Upper lobe of left lung (tissue), 6 donors: ENCODE measurements at regions not wholly inside any gene's neighbourhood (a gene's known extent, or its start where the extent isn't known, plus 50 kb on each side); places are given as distances from the start of the nearest gene placed in this dataset.

Source experiments
- ATAC-seq, 2 donors: fragments of 200-7000 bp; cut with Tn5 transposase; one replicate each; pipeline ENCODE4 v1.9.1; 2022; ENCODE audit warnings: mild to moderate bottlenecking in 2 of 2, moderate library complexity in 2 of 2; ENCODE audit not compliant: low FRiP score in 2 of 2
- DNase-seq, 2 donors: peaks; one replicate each; pipeline ENCODE4 v3.0.0-alpha.2; 2019 to 2020
- H3K27ac ChIP-seq, 4 donors: fragments of 200-600 bp; sonication (generic); one replicate each; pipeline ENCODE4 v1.5.1; 2016 to 2019
- H3K27me3 ChIP-seq, 4 donors: fragments of 200-600 bp; sonication (generic); one replicate each; pipeline ENCODE4 v1.5.1; 2017 to 2019
- H3K36me3 ChIP-seq, 4 donors: fragments of 200-600 bp; sonication (generic); one replicate each; pipeline ENCODE4 v1.5.1; 2016 to 2019
- H3K4me1 ChIP-seq, 4 donors: fragments of 200-600 bp; sonication (generic); one replicate each; pipeline ENCODE4 v1.5.1; 2018 to 2019
- H3K4me3 ChIP-seq, 4 donors: fragments of 200-600 bp; sonication (generic); one replicate each; pipeline ENCODE4 v1.5.1; 2017 to 2019; ENCODE audit warnings: mild to moderate bottlenecking in 2 of 4, moderate library complexity in 1 of 4
- H3K9me3 ChIP-seq, 4 donors: fragments of 200-600 bp; sonication (generic); one replicate each; pipeline ENCODE4 v1.5.1; 2018 to 2019
- CTCF ChIP-seq, 6 experiments: fragments of 450-650 bp in 4 of 6; fragments of 200-600 bp in 2 of 6; sonication (generic) in 2 of 6; IDR thresholded peaks; one replicate each; pipeline ENCODE4 v1.5.1; 2016 to 2019; ENCODE audit warnings: antibody characterized with exemption in 6 of 6
- EP300 ChIP-seq, 4 donors: sonication (generic); formaldehyde crosslinking; IDR thresholded peaks; one replicate each; pipeline ENCODE4 v1.5.1; 2017; ENCODE audit warnings: antibody characterized with exemption in 4 of 4, control low read depth in 2 of 4
- POLR2A ChIP-seq, 4 donors: fragments of 450-650 bp; IDR thresholded peaks; one replicate each; pipeline ENCODE4 v1.5.1; 2016 to 2017; ENCODE audit warnings: antibody characterized with exemption in 4 of 4, mild to moderate bottlenecking in 2 of 4
- POLR2AphosphoS5 ChIP-seq, 2 donors: sonication (generic); formaldehyde crosslinking; IDR thresholded peaks; one replicate each; pipeline ENCODE4 v1.5.1; 2017; ENCODE audit warnings: antibody characterized with exemption in 2 of 2
- WGBS, 2 donors: methylation state at CpG; one replicate each; pipeline ENCODE4 v1.1.5; 2017 to 2018; 5-methylcytosine and 5-hydroxymethylcytosine counted together
- donor health status: DM: no; HTN: no; CAD: no; lungs with moderate emphysema.
- donor health status: DM: no; HTN: yes; CAD: no; lungs with severe emphysema.

- ATAC-seq: no peak
- no peaks in the 10 kb centered on the region for H3K36me3 ChIP-seq
- no peaks in the 10 kb centered on the region for H3K27me3 ChIP-seq
- H3K9me3 ChIP-seq: no peaks in the 10 kb centered on the region
- no peaks in the 10 kb centered on the region for H3K4me1 ChIP-seq
- 70 to 79% methylated on average over 2 of the region's 2 CpGs for WGBS, 2 donors
- H3K4me3 ChIP-seq: no peak overlapping the region
- no peak overlapping the region for H3K27ac ChIP-seq
- DNase-seq: no peak
- TF ChIP-seq POLR2AphosphoS5 (IDR thresholded peaks at IDR 0.05) (no peak), EP300 (IDR thresholded peaks at IDR 0.05) (no peak), CTCF (IDR thresholded peaks at IDR 0.05) (no peak), POLR2A (IDR thresholded peaks at IDR 0.05) (no peak)
Measured at GRCh38 chr7:46156853-46157252, 235.8 kb upstream of the IGFBP3 start.

- H3K27ac ChIP-seq: no peak overlapping the region
- TF ChIP-seq CTCF (IDR thresholded peaks at IDR 0.05) (no peak), POLR2AphosphoS5 (IDR thresholded peaks at IDR 0.05) (no peak), POLR2A (IDR thresholded peaks at IDR 0.05) (no peak), EP300 (IDR thresholded peaks at IDR 0.05) (no peak)
- WGBS, 2 donors: 84 to 89% methylated on average over 3 of the region's 3 CpGs
- H3K4me3 ChIP-seq: no peak overlapping the region
- no peaks in the 10 kb centered on the region for H3K27me3 ChIP-seq
- H3K36me3 ChIP-seq: no peaks in the 10 kb centered on the region
- DNase-seq (no peak), ATAC-seq (no peak)
- no peaks in the 10 kb centered on the region for H3K4me1 ChIP-seq
- H3K9me3 ChIP-seq: no peaks in the 10 kb centered on the region
Measured at GRCh38 chr7:46156086-46156485, 235.0 kb upstream of the IGFBP3 start.

GRCh38 chr7:46155367-46155766 lies 234.3 kb upstream of the IGFBP3 start:
- H3K36me3 ChIP-seq: no peaks in the 10 kb centered on the region
- H3K4me3 ChIP-seq: no peak overlapping the region
- no peaks in the 10 kb centered on the region for H3K9me3 ChIP-seq
- DNase-seq (no peak), ATAC-seq (no peak)
- H3K27me3 ChIP-seq: no peaks in the 10 kb centered on the region
- 92 to 95% methylated on average over 4 of the region's 4 CpGs for WGBS, 2 donors
- no peak overlapping the region for H3K27ac ChIP-seq
- no peaks in the 10 kb centered on the region for H3K4me1 ChIP-seq
- no peak for TF ChIP-seq CTCF (IDR thresholded peaks at IDR 0.05)

GRCh38 chr7:46153951-46154787 lies 233.1 kb upstream of the IGFBP3 start:
- H3K27me3 ChIP-seq: no peaks in the 10 kb centered on the region
- H3K4me1 ChIP-seq: no peaks in the 10 kb centered on the region
- TF ChIP-seq EP300 (IDR thresholded peaks at IDR 0.05) (no peak), POLR2A (IDR thresholded peaks at IDR 0.05) (no peak), CTCF (IDR thresholded peaks at IDR 0.05) (no peak), POLR2AphosphoS5 (IDR thresholded peaks at IDR 0.05) (no peak)
- H3K9me3 ChIP-seq: no peaks in the 10 kb centered on the region
- H3K4me3 ChIP-seq: no peak overlapping the region
- WGBS, 2 donors: 60 to 74% methylated on average over 3 to 6 of the region's 6 CpGs
- DNase-seq (no peak), ATAC-seq (no peak)
- no peak overlapping the region for H3K27ac ChIP-seq
- H3K36me3 ChIP-seq: no peaks in the 10 kb centered on the region

GRCh38 chr7:46153583-46153950 lies 232.5 kb upstream of the IGFBP3 start:
- H3K27me3 ChIP-seq: no peaks in the 10 kb centered on the region
- 70 to 84% methylated on average over 1 of the region's 1 CpG for WGBS, 2 donors
- no peak for TF ChIP-seq CTCF (IDR thresholded peaks at IDR 0.05)
- TF ChIP-seq POLR2A (IDR thresholded peaks at IDR 0.05): no peak
- TF ChIP-seq EP300 (IDR thresholded peaks at IDR 0.05): no peak
- no peaks in the 10 kb centered on the region for H3K9me3 ChIP-seq
- no peak for DNase-seq
- H3K4me1 ChIP-seq: no peaks in the 10 kb centered on the region
- H3K4me3 ChIP-seq: no peak overlapping the region
- H3K27ac ChIP-seq: no peak overlapping the region
- ATAC-seq: no peak
- no peaks in the 10 kb centered on the region for H3K36me3 ChIP-seq
